Prostate gland (tissue), 2 donors: ENCODE measurements at regions not wholly inside any gene's neighbourhood (a gene's known extent, or its start where the extent isn't known, plus 50 kb on each side); places are given as distances from the start of the nearest gene placed in this dataset.

Source experiments
- DNase-seq: peaks from one replicate; pipeline ENCODE4 v3.0.0-alpha.2; 2019; ENCODE audit warnings: low spot score
- H3K27ac ChIP-seq, 2 donors: fragments of 200-600 bp; sonication (generic); 2 replicates each; pipeline ENCODE4 v1.5.1; 2017 to 2019
- H3K27me3 ChIP-seq: fragments of 200-600 bp; sonication (generic); replicated peaks from 2 replicates; pipeline ENCODE4 v1.5.1; 2019; ENCODE audit not compliant: insufficient read depth
- H3K36me3 ChIP-seq, 2 donors: fragments of 200-600 bp; sonication (generic); 1 replicate in 1 of 2; 2 replicates in 1 of 2; pipeline versions ENCODE4 v1.5.1 to v1.8.1; 2017 to 2019
- H3K4me1 ChIP-seq: fragments of 200-600 bp; sonication (generic); replicated peaks from 2 replicates; pipeline ENCODE4 v1.5.1; 2019
- H3K4me3 ChIP-seq, 2 donors: fragments of 200-600 bp; sonication (generic); 2 replicates each; pipeline ENCODE4 v1.5.1; 2017 to 2019
- H3K9me3 ChIP-seq: fragments of 200-600 bp; sonication (generic); 2 replicates; pipeline ENCODE4 v1.5.1; 2017
- POLR2A ChIP-seq: fragments of 450-650 bp; IDR thresholded peaks from one replicate; pipeline ENCODE4 v1.6.1; 2016; ENCODE audit warnings: antibody characterized with exemption, mild to moderate bottlenecking
- POLR2AphosphoS5 ChIP-seq: sonication (generic); formaldehyde crosslinking; IDR thresholded peaks from one replicate; pipeline ENCODE4 v1.6.1; 2017; ENCODE audit warnings: antibody characterized with exemption
- WGBS: methylation state at CpG from one replicate; pipeline ENCODE4 v1.1.5; 2018; 5-methylcytosine and 5-hydroxymethylcytosine counted together
- intact Hi-C: fragments of 100-400 bp; cut with DNase I; formaldehyde crosslinking; loops from one replicate; pipeline ENCODE4 v1.14.2; 2022
- TF ChIP-seq, protein P1 (sequence below), 4 experiments: fragments of 200-600 bp in 2 of 4; fragments of 450-650 bp in 2 of 4; sonication (generic) in 2 of 4; IDR thresholded peaks; 1 replicate in 3 of 4; 2 replicates in 1 of 4; pipeline ENCODE4 v1.5.1; 2016 to 2019; ENCODE audit warnings: antibody characterized with exemption in 4 of 4, mild to moderate bottlenecking in 2 of 4, moderate library complexity in 2 of 4

DNA sequence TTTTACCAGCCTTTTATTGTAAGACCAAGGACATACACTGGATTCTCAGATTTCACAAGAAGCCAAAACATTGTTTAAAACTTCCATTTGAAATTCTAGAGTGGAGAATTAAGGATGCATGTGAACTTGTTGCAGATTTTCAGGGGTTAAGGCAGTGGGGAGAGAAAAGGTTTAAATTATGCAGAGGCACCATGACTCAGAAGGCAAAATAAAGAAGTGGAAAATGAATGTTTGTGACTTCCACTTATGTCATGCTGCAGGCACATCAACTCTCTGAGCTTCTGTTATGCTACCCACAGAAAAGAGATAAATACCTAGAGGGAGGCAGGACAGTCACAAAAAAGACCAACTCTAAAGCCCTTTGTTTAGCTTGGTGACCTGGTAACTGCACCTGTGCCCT, 84.4 kb upstream of the BET1 start:
- TF ChIP-seq, protein P1, sequence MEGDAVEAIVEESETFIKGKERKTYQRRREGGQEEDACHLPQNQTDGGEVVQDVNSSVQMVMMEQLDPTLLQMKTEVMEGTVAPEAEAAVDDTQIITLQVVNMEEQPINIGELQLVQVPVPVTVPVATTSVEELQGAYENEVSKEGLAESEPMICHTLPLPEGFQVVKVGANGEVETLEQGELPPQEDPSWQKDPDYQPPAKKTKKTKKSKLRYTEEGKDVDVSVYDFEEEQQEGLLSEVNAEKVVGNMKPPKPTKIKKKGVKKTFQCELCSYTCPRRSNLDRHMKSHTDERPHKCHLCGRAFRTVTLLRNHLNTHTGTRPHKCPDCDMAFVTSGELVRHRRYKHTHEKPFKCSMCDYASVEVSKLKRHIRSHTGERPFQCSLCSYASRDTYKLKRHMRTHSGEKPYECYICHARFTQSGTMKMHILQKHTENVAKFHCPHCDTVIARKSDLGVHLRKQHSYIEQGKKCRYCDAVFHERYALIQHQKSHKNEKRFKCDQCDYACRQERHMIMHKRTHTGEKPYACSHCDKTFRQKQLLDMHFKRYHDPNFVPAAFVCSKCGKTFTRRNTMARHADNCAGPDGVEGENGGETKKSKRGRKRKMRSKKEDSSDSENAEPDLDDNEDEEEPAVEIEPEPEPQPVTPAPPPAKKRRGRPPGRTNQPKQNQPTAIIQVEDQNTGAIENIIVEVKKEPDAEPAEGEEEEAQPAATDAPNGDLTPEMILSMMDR (IDR thresholded peaks at IDR 0.05): no peak
- TF ChIP-seq POLR2A (no peak), POLR2AphosphoS5 (no peak)
- Histone ChIP-seq H3K27ac (no peak overlapping the region), H3K9me3 (no peaks in the 10 kb centered on the region), H3K4me3 (no peak overlapping the region), H3K36me3 (no peaks in the 10 kb centered on the region), H3K4me1 (no peaks in the 10 kb centered on the region), H3K27me3 (no peaks in the 10 kb centered on the region)
- DNase-seq: no peak
- intact Hi-C loops: loop anchor here (5.0 to 10.0 kb wide), 2 partner anchors 186 to 844 kb away; no protein-coding TSS in a partner anchor

DNA sequence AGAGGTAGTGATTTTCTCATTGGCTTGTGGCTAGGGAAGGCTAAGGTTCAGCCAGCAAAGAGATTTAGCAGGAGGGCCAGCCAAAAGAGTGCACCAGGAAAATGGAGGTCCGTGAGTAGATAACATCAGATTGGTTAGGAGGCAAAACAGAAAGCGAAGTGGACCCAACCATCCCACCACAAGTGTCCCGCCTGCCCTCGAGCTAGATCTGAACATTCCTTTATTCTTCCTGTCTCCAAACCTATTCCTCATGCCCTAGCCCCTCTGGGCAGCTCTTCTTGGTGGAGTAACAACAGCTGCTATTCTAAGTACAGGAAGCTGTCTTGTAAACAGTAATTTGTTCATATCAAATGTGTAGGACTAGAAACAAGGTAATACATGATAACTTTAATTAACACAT, 85.7 kb upstream of the BET1 start:
- WGBS: 79% methylated on average over 4 of the region's 4 CpGs
- no peaks in the 10 kb centered on the region for H3K36me3 ChIP-seq
- H3K27ac ChIP-seq: no peak overlapping the region
- H3K9me3 ChIP-seq: no peaks in the 10 kb centered on the region
- no peak overlapping the region for H3K4me3 ChIP-seq
- intact Hi-C loops: loop anchor here (5.0 to 10.0 kb wide), 2 partner anchors 188 to 845 kb away; no protein-coding TSS in a partner anchor
- no peaks in the 10 kb centered on the region for H3K4me1 ChIP-seq
- no peak for DNase-seq
- TF ChIP-seq POLR2AphosphoS5 (no peak), POLR2A (no peak)
- TF ChIP-seq, protein P1 (IDR thresholded peaks at IDR 0.05): no peak
- H3K27me3 ChIP-seq: no peaks in the 10 kb centered on the region

DNA sequence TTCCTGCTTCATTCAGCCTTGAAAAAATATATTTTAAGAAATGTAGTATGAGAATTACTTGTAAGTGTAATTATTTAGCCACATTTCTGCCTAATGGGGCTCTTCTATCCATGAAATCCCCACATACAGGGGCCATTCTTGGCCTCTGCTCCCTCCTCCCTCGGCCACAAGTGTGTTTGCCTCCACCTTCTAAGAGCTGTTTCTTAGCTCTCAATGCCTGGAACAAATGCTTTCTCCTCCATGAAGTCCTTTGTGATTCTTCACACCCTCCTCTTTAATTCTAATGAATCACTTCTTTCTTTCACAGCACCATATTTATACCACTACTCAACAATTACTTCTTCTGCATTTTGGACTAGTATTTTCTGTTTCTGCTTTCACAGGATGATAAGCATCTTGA, 88.8 kb upstream of the BET1 start:
- intact Hi-C loops: no loop called here
- WGBS: 68% methylated on average over 1 of the region's 1 CpG
- Histone ChIP-seq H3K9me3 (no peaks in the 10 kb centered on the region), H3K36me3 (no peaks in the 10 kb centered on the region), H3K27ac (no peak overlapping the region), H3K4me1 (no peaks in the 10 kb centered on the region), H3K4me3 (no peak overlapping the region), H3K27me3 (no peaks in the 10 kb centered on the region)
- TF ChIP-seq, protein P1 (IDR thresholded peaks at IDR 0.05): no peak
- TF ChIP-seq POLR2AphosphoS5 (no peak), POLR2A (no peak)
- DNase-seq: no peak

DNA sequence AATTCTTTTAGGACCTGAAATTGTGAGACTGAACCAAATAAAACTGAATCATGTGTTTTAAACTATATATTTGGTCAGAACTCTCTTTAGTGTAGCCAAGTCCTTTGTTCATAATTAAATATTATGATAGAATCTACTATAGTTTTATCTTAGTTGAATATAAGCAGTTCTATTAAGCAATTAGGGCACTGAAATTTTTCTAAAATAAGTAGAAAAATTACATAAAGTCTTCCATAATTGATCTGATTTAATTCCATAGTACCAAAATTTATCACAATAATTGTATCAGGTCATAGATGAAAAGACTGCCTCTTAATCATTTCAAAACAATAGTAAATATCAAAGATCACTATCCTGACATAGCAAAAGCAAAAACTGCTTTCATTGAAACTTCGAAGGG, 90.1 kb upstream of the BET1 start:
- Histone ChIP-seq H3K27me3 (no peaks in the 10 kb centered on the region), H3K9me3 (no peaks in the 10 kb centered on the region), H3K27ac (no peak overlapping the region), H3K4me3 (no peak overlapping the region), H3K36me3 (no peaks in the 10 kb centered on the region), H3K4me1 (no peaks in the 10 kb centered on the region)
- no peak for TF ChIP-seq POLR2AphosphoS5
- TF ChIP-seq, protein P1 (IDR thresholded peaks at IDR 0.05): no peak
- TF ChIP-seq POLR2A: no peak
- 86% methylated on average over 1 of the region's 1 CpG for WGBS
- no peak for DNase-seq
- intact Hi-C loops: no loop called here

DNA sequence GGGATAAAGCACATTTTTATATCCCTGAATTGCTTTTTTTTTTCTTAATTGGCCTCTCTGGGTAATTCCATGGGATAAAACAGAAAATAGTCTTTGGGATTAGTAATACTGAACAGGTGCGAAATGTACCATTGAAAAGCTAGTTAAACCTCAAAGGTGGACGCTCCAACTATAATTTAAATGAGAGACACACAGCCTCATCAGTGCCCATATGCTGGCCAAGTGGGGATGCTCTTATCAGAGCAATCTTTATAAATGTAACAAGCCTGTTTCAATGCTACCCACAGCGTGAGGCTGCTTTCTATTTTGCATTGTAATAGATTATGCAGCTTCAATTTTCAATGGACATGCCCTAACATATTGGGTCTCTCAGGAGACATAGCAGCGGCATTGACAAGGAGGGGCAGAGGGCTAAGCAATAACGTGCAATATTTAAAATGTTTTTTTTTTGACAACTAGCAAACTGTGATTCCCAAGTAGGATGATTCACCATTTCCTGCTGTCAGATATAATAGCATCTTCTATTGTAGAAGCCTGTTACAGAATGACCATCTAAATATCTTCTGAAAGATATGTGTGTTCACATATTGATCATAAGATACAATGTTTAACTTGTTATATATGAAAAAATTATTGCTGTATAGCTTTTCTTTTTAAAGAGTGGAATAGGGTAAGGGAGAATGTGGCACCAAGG, 91.3 kb upstream of the BET1 start:
- H3K9me3 ChIP-seq: no peaks in the 10 kb centered on the region
- no peak overlapping the region for H3K27ac ChIP-seq
- DNase-seq: no peak
- H3K4me1 ChIP-seq: no peaks in the 10 kb centered on the region
- no peaks in the 10 kb centered on the region for H3K36me3 ChIP-seq
- H3K27me3 ChIP-seq: no peaks in the 10 kb centered on the region
- WGBS: 60% methylated on average over 5 of the region's 5 CpGs
- intact Hi-C loops: no loop called here
- H3K4me3 ChIP-seq: no peak overlapping the region
- TF ChIP-seq, protein P1 (IDR thresholded peaks at IDR 0.05): no peak
- TF ChIP-seq POLR2AphosphoS5 (no peak), POLR2A (no peak)
